ENCODE measurements at regions not wholly inside any gene's neighbourhood (a gene's known extent, or its start where the extent isn't known, plus 50 kb on each side); places are given as distances from the start of the nearest gene placed in this dataset.

GRCh38 chr2:21386666-21387065, 262.9 kb downstream of the TDRD15 start:
- H3K36me3 ChIP-seq (replicated peaks in 1 of 2; ENCODE audit: control insufficient read depth in 2 of 2, insufficient read depth in 2 of 2, low read length in 2 of 2), result no peaks in the 10 kb centered on the region
- H3K18ac ChIP-seq (ENCODE audit: low read length), result no peak overlapping the region
- no peaks in the 10 kb centered on the region for H3K27me3 ChIP-seq (ENCODE audit: control insufficient read depth in 3 of 3, insufficient read depth in 3 of 3, low read depth in 1 of 3, low read length in 3 of 3)
- DNase-seq (ENCODE audit: low spot score), result no peak
- H3K23ac ChIP-seq (ENCODE audit: low read depth, low read length, poor library complexity), result no peak overlapping the region
- no peak overlapping the region for H3K4me3 ChIP-seq (ENCODE audit: low read length in 2 of 2)
- H4K8ac ChIP-seq (ENCODE audit: low read depth, low read length), result no peak overlapping the region
- H2BK15ac ChIP-seq (ENCODE audit: low read length), result no peak overlapping the region
- no peak overlapping the region for H3K9ac ChIP-seq (ENCODE audit: low read depth, low read length, poor library complexity)
- no peak overlapping the region for H4K91ac ChIP-seq (ENCODE audit: low read depth, low read length, poor library complexity)
- no peaks in the 10 kb centered on the region for H3K4me1 ChIP-seq (ENCODE audit: control insufficient read depth in 2 of 2, insufficient read depth in 1 of 2, low read depth in 1 of 2, low read length in 2 of 2)
- no peak overlapping the region for H2BK120ac ChIP-seq (ENCODE audit: low read depth, low read length)
- H2BK5ac ChIP-seq (ENCODE audit: low read length), result no peak overlapping the region
- no CpG with 5 or more reads among the region's 3 CpGs for WGBS, 2 donors (ENCODE audit: extremely low coverage in 2 of 2, insufficient read length in 2 of 2, insufficient replicate concordance in 1 of 2)
- H2BK12ac ChIP-seq (ENCODE audit: low read length), result no peak overlapping the region
- no peak overlapping the region for H3K14ac ChIP-seq (ENCODE audit: low read length)
- no peak overlapping the region for H3K27ac ChIP-seq (replicated peaks; ENCODE audit: low read length)
- no peak overlapping the region for H2AFZ ChIP-seq (ENCODE audit: low read length)
- no peaks in the 10 kb centered on the region for H3K9me3 ChIP-seq (replicated peaks in 1 of 2; ENCODE audit: control insufficient read depth in 2 of 2, insufficient read depth in 1 of 2, low read depth in 1 of 2, low read length in 2 of 2)
- no peak overlapping the region for H3K4me2 ChIP-seq (ENCODE audit: insufficient read depth, low read length, poor library complexity, severe bottlenecking)
- H3K4ac ChIP-seq (ENCODE audit: low read length), result no peak overlapping the region
- H3K79me1 ChIP-seq (ENCODE audit: low read depth, low read length), result no peaks in the 10 kb centered on the region
- H2AK5ac ChIP-seq (ENCODE audit: low read depth, low read length), result no peak overlapping the region

- no peaks in the 10 kb centered on the region for H3K27me3 ChIP-seq (ENCODE audit: control insufficient read depth in 3 of 3, insufficient read depth in 3 of 3, low read depth in 1 of 3, low read length in 3 of 3)
- peak overlapping the region; percentile 27 for H3K18ac ChIP-seq (ENCODE audit: low read length)
- H2AFZ ChIP-seq (ENCODE audit: low read length), result no peak overlapping the region
- H3K14ac ChIP-seq (ENCODE audit: low read length), result peak overlapping the region; percentile 23
- H2BK12ac ChIP-seq (ENCODE audit: low read length), result no peak overlapping the region
- H2BK120ac ChIP-seq (ENCODE audit: low read depth, low read length), result no peak overlapping the region
- no peak overlapping the region for H3K4me2 ChIP-seq (ENCODE audit: insufficient read depth, low read length, poor library complexity, severe bottlenecking)
- no peak overlapping the region for H3K4me3 ChIP-seq (ENCODE audit: low read length in 2 of 2)
- no peak overlapping the region for H3K4ac ChIP-seq (ENCODE audit: low read length)
- H4K8ac ChIP-seq (ENCODE audit: low read depth, low read length), result no peak overlapping the region
- no peak overlapping the region for H3K23ac ChIP-seq (ENCODE audit: low read depth, low read length, poor library complexity)
- H2AK5ac ChIP-seq (ENCODE audit: low read depth, low read length), result no peak overlapping the region
- no peaks in the 10 kb centered on the region for H3K79me1 ChIP-seq (ENCODE audit: low read depth, low read length)
- no peak overlapping the region for H3K27ac ChIP-seq (replicated peaks; ENCODE audit: low read length)
- H2BK5ac ChIP-seq (ENCODE audit: low read length), result no peak overlapping the region
- H3K9ac ChIP-seq (ENCODE audit: low read depth, low read length, poor library complexity), result no peak overlapping the region
- no peaks in the 10 kb centered on the region for H3K4me1 ChIP-seq (ENCODE audit: control insufficient read depth in 2 of 2, insufficient read depth in 1 of 2, low read depth in 1 of 2, low read length in 2 of 2)
- no peak overlapping the region for H2BK15ac ChIP-seq (ENCODE audit: low read length)
- no CpG with 5 or more reads among the region's 4 CpGs for WGBS, 2 donors (ENCODE audit: extremely low coverage in 2 of 2, insufficient read length in 2 of 2, insufficient replicate concordance in 1 of 2)
- H3K9me3 ChIP-seq (replicated peaks in 1 of 2; ENCODE audit: control insufficient read depth in 2 of 2, insufficient read depth in 1 of 2, low read depth in 1 of 2, low read length in 2 of 2), result no peaks in the 10 kb centered on the region
- no peak overlapping the region for H4K91ac ChIP-seq (ENCODE audit: low read depth, low read length, poor library complexity)
- H3K36me3 ChIP-seq (replicated peaks in 1 of 2; ENCODE audit: control insufficient read depth in 2 of 2, insufficient read depth in 2 of 2, low read length in 2 of 2), result no peaks in the 10 kb centered on the region
- no peak for DNase-seq (ENCODE audit: low spot score)
Observed at GRCh38 chr2:21392649-21393048, 268.9 kb downstream of the TDRD15 start.

- Histone ChIP-seq H2BK120ac (ENCODE audit: low read depth, low read length) (no peak overlapping the region), H3K27ac (replicated peaks; ENCODE audit: low read length) (no peak overlapping the region), H2BK15ac (ENCODE audit: low read length) (no peak overlapping the region), H2BK5ac (ENCODE audit: low read length) (no peak overlapping the region), H3K23ac (ENCODE audit: low read depth, low read length, poor library complexity) (no peak overlapping the region), H2BK12ac (ENCODE audit: low read length) (no peak overlapping the region), H3K36me3 (replicated peaks in 1 of 2; ENCODE audit: control insufficient read depth in 2 of 2, insufficient read depth in 2 of 2, low read length in 2 of 2) (no peaks in the 10 kb centered on the region), H3K27me3 (ENCODE audit: control insufficient read depth in 3 of 3, insufficient read depth in 3 of 3, low read depth in 1 of 3, low read length in 3 of 3) (no peaks in the 10 kb centered on the region), H4K8ac (ENCODE audit: low read depth, low read length) (no peak overlapping the region), H2AFZ (ENCODE audit: low read length) (no peak overlapping the region), H3K4me3 (ENCODE audit: low read length in 2 of 2) (no peak overlapping the region), H3K79me1 (ENCODE audit: low read depth, low read length) (no peaks in the 10 kb centered on the region), H3K4me2 (ENCODE audit: insufficient read depth, low read length, poor library complexity, severe bottlenecking) (no peak overlapping the region), H3K18ac (ENCODE audit: low read length) (no peak overlapping the region), H2AK5ac (ENCODE audit: low read depth, low read length) (no peak overlapping the region), H4K91ac (ENCODE audit: low read depth, low read length, poor library complexity) (no peak overlapping the region), H3K4ac (ENCODE audit: low read length) (no peak overlapping the region), H3K14ac (ENCODE audit: low read length) (no peak overlapping the region), H3K9me3 (replicated peaks in 1 of 2; ENCODE audit: control insufficient read depth in 2 of 2, insufficient read depth in 1 of 2, low read depth in 1 of 2, low read length in 2 of 2) (no peaks in the 10 kb centered on the region), H3K4me1 (ENCODE audit: control insufficient read depth in 2 of 2, insufficient read depth in 1 of 2, low read depth in 1 of 2, low read length in 2 of 2) (no peaks in the 10 kb centered on the region), H3K9ac (ENCODE audit: low read depth, low read length, poor library complexity) (no peak overlapping the region)
- no CpG with 5 or more reads among the region's 5 CpGs for WGBS, 2 donors (ENCODE audit: extremely low coverage in 2 of 2, insufficient read length in 2 of 2, insufficient replicate concordance in 1 of 2)
- no peak for DNase-seq (ENCODE audit: low spot score)
Observed at GRCh38 chr2:21393173-21393572, 269.4 kb downstream of the TDRD15 start.

GRCh38 chr2:21395366-21395765, 271.6 kb downstream of the TDRD15 start:
- Histone ChIP-seq H3K27me3 (ENCODE audit: control insufficient read depth in 3 of 3, insufficient read depth in 3 of 3, low read depth in 1 of 3, low read length in 3 of 3) (no peaks in the 10 kb centered on the region), H3K4me1 (ENCODE audit: control insufficient read depth in 2 of 2, insufficient read depth in 1 of 2, low read depth in 1 of 2, low read length in 2 of 2) (no peaks in the 10 kb centered on the region), H4K8ac (ENCODE audit: low read depth, low read length) (no peak overlapping the region), H3K27ac (replicated peaks; ENCODE audit: low read length) (no peak overlapping the region), H2BK5ac (ENCODE audit: low read length) (no peak overlapping the region), H3K4me2 (ENCODE audit: insufficient read depth, low read length, poor library complexity, severe bottlenecking) (no peak overlapping the region), H2BK120ac (ENCODE audit: low read depth, low read length) (no peak overlapping the region), H3K79me1 (ENCODE audit: low read depth, low read length) (no peaks in the 10 kb centered on the region), H3K9me3 (replicated peaks in 1 of 2; ENCODE audit: control insufficient read depth in 2 of 2, insufficient read depth in 1 of 2, low read depth in 1 of 2, low read length in 2 of 2) (no peaks in the 10 kb centered on the region), H3K14ac (ENCODE audit: low read length) (no peak overlapping the region), H2BK15ac (ENCODE audit: low read length) (no peak overlapping the region), H3K4ac (ENCODE audit: low read length) (no peak overlapping the region), H2BK12ac (ENCODE audit: low read length) (no peak overlapping the region), H3K18ac (ENCODE audit: low read length) (no peak overlapping the region), H2AFZ (ENCODE audit: low read length) (no peak overlapping the region), H3K9ac (ENCODE audit: low read depth, low read length, poor library complexity) (no peak overlapping the region), H2AK5ac (ENCODE audit: low read depth, low read length) (no peak overlapping the region), H4K91ac (ENCODE audit: low read depth, low read length, poor library complexity) (no peak overlapping the region), H3K4me3 (ENCODE audit: low read length in 2 of 2) (no peak overlapping the region), H3K36me3 (replicated peaks in 1 of 2; ENCODE audit: control insufficient read depth in 2 of 2, insufficient read depth in 2 of 2, low read length in 2 of 2) (no peaks in the 10 kb centered on the region), H3K23ac (ENCODE audit: low read depth, low read length, poor library complexity) (no peak overlapping the region)
- WGBS, 2 donors (ENCODE audit: extremely low coverage in 2 of 2, insufficient read length in 2 of 2, insufficient replicate concordance in 1 of 2), result no CpG with 5 or more reads among the region's 4 CpGs
- no peak for DNase-seq (ENCODE audit: low spot score)
